Inferior parietal cortex (tissue), 1 donor: ENCODE measurements at regions not wholly inside any gene's neighbourhood (a gene's known extent, or its start where the extent isn't known, plus 50 kb on each side); places are given as distances from the start of the nearest gene placed in this dataset.

Experiments used
- DNase-seq: peaks from one replicate; pipeline ENCODE4 v3.0.0-alpha.2; 2016; ENCODE audit errors: extremely low spot score

DNA sequence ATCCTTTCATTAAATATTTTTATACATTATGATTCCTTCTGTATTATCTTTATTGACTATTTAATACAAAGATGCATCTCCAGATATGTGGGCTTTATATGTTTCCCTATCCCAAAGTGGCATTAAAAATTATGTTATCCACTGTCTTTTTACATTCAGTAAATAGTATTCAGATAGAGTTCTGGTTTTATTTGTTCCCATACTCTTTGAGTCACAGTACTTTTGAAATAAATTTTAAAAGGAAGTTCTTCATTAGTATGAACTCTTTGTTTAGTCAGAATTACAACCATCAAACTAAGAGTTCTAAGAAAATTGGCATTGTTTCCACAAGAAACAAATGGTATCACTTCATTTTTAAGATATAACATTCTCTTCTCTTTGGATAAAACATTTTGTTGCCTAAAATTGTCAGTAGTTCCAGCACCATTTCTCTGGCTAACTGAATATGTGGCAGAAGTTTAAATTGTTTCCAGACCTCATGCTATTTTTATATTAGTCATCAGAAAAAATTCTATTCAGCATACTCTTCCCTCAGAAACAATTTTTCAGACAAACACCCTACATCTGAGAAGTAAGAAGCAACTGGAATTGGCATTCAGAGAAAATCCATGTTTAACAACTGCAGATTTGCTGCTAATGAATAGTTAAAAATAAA, 88.5 kb upstream of the COL5A2 start:
- DNase-seq = no peak

DNA sequence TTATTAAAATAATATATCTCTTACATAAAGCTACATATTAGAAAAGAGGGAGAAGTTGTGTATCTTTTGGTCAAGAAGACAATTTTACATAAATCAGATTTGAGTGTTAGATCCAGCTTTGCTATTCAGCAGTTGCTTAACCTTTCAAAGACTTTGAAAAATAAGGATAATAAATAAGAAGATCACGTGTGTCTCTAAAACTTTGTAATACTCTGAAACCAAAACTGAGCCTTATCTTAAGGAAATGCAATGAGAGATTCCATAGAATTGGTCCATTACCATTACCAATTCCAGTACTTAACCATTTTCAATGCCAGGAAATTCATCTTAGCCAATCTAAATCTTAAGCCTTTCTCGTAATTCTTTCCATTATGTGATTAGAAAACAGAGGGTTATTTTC, 89.2 kb upstream of the COL5A2 start:
- no peak for DNase-seq

DNA sequence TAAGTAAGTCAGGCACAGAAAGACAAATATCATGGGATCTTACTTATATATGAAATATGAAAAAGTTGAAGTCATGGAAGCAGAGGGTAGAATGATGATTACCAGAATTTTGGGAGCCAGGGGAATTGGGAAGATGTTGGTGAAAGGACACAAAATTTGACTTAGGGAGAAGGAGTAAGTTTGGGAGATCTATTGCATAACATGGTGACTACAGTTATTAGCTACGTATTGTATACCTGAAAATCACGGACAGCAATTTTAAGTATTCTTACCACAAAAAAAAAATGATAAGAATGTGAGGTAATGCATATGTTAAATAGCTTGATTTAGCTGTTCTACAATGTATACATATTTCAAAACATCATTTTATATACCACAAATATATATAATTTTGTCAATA, 94.2 kb upstream of the COL5A2 start:
- DNase-seq = no peak

DNA sequence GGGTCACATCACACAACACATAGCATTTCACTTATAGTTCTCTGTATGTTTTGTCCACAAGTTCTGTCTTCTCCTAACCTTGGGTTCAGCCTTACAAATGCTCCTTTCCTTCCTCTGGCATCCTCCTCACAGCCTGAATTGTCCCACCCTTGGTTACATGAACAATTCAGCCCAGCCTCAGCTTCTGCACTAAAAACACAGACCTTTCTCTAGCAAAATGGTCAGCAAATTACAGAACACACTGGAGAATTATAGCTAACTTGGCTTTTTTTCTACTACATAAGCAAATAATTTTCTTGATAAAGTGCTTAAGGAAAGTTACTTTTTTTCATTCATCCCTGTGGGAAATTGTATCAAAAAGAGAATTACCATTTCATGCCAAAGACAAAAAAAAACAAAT, 94.8 kb upstream of the COL5A2 start:
- no peak for DNase-seq

DNA sequence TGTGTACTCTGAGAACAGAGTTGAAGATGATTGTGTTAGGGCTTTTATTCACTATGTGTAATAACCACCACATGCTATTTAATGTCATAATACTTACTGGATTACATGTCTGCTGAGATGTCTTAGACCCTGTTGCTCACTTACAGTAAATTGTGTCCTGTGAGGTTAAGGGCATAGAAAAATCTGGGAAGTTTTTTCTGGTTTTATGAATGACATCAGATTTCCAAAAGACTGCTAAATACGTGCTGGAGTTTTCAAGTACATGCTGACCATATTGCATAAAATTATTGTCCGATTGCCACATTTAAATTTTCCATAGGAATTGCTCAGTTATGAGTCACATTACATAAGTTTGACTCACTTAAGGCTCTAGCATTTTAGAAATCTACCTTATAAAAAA, 96.7 kb upstream of the COL5A2 start:
- DNase-seq = peak; percentile 44

DNA sequence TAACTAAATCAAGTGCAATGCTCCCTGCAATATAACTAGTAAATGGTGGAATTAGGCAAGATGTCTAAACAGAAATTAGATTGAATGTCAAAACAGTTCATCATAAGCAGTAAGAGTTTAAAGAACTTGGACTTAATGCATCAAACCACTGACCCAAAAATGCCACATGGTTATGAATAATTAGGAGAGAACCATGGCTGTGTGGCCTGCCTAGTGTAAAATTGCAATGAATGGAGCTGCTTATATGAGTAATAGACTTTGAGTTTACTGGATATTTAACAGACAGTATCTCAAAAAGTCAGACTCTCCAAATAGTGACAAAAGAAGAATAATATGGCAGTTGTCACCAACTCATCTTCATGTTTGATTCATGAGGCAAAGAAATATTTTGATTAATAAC, 101.6 kb upstream of the COL5A2 start:
- no peak for DNase-seq

DNA sequence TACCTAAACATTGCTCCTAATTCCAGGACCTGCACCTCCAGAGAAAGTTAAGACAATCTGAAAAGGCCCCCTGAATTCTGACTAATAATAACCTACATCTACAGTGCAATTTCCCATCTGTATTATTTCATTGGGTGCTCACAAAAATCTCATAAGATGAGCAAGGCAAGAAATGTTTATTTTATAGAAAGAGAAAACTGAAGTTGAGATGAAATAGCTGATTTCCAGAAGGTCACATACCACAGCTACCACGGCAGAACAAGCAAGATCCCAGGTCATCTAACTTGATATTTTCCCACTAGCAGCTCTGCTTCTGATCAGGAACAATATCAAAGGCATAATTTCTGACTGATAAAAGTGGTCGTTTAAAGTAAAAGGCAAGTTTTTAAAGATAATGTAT, 105.8 kb upstream of the COL5A2 start:
- DNase-seq = no peak

DNA sequence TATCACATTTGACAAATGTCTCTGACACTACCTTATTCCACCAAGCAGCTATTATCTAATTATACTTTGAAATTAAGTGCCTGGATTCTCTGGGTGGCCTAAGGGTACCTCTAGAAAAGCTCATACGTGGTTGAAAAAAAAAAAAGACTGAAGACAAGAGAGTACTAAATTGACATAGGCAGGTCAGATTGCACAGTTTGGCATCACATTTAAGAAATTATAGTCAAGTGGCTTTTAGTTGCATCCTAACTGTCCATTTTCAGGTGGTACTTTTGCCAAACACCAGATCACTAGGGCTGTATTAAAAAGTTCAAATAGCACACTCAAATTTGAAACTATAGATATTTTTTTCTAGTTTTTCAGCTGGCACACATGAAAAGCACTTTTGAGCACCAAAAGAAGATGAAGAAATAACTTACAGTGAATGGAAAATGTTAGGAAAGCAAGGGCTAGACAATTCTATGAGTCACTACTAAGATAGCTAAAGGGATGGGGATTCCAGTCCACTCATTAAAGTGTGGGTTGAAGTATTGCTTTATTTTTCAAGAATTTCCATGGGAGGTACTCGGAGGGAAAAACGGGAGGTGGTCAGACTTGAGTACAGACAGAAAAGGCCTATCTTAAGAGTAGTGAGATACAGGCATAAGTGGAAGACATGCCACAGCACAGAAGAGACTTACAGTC, 106.5 kb upstream of the COL5A2 start:
- DNase-seq = no peak

DNA sequence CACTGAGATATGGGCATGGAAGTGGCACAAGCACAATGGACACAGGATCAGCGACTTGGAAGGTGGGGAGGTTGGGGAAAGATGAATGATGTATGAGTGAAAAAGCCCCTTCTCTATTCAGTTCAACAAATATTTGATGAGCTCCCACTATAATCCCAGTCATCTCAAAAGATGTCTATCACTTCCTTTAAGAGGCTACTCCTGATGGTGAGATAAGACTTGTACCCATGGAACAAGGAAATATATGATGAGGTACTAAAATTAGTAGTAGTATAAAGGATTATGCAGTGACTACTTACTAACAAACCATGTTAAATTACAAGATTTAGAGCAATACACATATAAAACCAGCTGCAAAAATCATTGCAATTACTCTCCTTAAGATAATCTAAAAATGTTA, 107.8 kb upstream of the COL5A2 start:
- DNase-seq = no peak

DNA sequence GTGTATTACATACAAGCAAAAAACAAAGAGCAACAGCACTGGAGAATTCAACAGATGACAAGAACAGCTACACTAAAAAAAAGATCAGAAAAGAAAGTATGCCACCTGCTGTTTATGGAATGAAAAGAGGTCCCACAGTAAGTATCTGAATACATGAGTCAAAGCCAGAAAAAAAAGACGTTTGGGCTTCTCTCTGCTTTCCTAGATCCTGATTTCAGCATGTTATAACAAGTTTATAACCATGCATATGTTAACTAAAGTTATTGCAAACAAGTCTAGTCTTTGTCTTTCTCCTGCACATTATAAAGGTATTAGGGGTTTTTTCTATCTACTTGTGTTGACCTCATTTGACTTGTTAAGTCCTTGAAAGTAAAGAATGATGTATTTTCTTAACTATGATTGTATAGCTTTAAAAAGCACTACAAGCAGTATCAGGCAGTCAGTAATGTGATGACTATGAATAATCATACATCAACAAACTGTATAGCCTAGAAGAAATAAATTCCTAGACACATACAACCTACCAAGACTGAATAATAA, 108.5 kb upstream of the COL5A2 start:
- peak; percentile 58 for DNase-seq

DNA sequence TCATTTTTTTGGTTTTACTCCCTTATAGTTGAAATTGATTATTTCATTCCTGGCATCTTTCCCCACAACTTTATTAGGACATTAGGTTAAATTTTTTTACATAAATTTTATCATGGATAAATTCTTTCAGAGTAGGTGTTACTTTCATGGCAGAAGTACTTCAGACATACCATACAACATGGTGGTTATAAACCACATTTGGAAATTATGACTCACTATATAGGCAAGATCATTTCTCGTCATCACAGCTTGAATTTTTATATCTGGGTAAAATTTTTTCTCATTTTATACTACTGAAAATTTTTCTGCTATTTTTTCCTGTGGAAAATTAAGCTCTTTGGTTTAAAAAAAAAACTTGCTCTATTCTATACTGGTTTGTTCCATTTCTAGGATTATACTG, 111.9 kb upstream of the COL5A2 start:
- DNase-seq = no peak

DNA sequence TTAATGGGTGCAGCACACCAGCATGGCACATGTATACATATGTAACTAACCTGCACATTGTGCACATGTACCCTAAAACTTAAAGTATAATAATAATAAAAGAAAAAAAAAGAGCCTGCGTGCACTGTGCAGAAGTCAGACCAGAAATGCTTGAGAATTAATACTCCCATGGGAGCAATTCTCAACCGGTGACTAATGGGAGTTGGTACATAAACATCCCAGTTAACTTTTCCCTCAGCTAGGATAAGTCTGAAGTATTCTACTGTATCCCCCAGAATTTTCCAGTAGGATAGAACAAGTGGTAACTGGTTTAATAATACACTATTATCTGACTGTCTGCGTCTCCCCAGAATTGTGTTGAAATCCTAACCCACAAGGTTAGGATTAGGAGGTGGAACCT, 113.6 kb upstream of the COL5A2 start:
- no peak for DNase-seq

DNA sequence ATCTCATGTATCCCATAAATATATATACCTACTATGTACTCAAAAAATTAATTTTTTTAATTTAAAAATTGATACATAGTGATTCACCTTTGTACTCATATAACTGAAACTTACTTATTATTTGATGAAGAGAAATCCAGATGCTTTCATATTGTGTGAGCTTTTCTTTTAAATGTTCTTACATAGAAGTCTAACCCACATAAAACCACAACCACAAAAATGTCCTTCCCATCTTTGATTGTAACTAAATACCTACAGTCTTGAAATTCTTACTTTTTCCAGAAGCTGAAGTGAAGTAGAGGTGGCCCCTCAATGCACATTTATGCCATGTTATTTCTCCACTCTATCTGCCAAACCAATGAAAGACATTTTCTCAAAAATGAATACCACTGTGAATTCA, 117.9 kb upstream of the COL5A2 start:
- DNase-seq = no peak

DNA sequence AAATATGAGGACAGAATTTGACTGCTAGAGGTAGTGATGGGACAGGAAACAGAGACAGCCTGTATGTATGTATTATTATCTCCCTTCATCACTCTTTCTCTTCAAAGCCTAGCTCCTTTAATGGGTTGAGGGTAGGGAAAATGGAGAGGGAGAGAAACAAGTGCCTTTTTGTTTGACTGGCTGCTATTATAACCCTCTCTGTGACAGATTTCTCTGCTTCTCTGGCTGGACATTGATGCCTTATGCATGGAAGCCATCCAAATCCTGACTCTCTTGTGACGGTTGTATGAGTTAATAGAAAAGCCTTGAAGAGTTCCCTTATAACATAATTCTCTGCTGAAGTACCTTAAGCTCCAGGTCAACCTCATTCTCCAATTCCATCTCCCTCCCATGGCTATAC, 118.5 kb upstream of the COL5A2 start:
- no peak for DNase-seq

DNA sequence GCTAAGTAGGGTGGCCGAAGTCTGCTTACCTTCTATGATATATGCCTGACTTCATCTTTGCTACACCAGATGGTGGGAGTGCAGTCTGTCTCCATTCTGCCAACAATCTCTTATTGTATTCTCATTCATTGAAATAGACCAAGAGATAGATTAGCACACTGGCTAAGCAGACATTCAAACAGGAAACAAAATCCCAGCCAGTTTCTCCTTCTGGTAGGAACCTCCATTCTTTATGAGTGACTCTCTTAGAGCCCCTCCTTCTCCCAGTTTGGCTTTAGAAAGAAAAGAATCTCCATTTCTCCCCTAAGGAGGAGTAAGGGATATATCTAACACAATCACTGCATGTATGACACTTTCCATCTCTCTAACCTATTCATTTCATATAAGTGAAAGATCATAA, 118.9 kb upstream of the COL5A2 start:
- no peak for DNase-seq

DNA sequence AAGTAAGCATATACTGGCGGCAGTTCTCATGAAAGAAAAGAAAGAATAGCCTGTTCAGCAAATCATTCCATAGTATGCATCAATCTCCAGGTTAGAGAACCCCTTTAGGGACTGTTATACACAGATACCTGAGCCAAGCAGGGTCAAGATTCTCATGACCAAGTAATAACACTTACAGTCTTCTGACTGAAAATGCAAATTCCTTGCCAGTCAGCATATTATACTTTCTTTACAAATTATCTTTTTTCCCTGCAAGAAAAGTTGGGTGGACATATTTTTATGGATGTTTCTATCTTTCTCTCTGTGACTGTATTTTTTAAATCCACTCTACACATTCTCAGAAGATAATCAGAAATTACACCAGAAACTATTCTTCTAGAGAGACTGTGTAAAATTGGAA, 120.4 kb upstream of the COL5A2 start:
- no peak for DNase-seq

DNA sequence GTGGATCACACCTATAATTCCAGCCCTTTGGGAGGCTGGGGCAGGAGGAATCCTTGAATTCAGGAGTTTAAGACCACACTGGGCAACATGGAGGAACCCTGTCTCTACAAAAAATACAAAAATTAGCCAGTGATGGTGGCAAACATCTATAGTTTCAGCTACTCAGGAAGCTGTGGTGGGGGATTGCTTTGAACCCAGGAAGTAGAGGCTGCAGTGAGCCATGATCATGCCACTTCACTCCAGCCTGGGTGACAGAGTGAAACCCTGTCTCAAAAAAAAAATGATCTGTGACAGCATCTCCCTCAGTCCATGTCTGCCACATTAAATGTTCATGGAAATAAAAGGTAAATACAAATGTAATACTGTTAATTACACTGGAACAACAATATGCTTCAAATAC, 121.4 kb upstream of the COL5A2 start:
- DNase-seq = no peak

DNA sequence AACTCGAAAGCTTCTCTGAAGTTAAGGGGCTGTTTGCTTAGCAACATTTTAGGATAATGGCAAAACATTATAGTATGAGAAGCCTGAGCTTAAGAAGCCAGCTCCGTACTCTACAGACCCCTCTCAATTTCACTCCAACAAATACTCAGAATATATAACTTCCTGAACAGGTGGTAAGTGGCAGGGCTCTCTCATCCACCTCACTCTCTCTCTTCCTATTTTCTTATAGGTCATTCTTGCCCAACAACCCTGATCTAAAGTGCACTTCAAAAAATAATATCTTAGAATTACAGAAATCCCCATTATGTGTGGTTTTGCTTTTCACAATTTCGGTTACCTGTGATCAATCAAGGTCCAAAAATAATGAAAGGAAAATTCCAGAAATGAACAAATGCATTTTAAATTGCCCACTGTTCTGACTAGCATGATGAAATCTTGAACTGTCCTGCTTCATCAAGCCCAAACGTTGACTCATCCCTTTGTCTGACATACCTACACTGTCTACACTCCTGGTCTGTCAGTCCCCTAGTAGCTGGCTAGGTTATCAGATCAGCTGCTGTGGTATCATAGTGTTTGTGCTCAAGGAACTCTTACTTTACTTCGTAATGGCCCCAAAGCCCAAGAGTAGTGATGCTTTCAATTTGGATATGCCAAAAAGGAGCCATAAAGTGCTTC, 122.8 kb upstream of the COL5A2 start:
- no peak for DNase-seq

DNA sequence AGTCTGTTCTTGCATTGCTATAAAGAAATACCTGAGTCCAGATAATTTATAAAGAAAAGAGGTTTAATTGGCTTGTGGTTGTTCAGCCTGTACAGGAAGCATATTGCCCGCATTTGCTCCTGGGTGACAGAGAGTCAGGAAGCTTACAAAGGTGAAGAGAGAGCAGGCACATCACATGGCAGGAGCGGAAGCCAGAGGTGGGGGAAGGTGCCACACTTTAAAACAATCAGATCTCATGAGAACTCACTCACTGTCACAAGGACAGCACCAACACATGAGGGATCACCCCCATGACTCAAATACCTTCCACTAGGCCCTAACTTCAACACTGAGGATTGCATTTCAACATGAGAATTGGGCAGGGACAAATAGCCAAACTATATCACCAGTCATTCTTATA, 124.8 kb upstream of the COL5A2 start:
- DNase-seq = no peak

DNA sequence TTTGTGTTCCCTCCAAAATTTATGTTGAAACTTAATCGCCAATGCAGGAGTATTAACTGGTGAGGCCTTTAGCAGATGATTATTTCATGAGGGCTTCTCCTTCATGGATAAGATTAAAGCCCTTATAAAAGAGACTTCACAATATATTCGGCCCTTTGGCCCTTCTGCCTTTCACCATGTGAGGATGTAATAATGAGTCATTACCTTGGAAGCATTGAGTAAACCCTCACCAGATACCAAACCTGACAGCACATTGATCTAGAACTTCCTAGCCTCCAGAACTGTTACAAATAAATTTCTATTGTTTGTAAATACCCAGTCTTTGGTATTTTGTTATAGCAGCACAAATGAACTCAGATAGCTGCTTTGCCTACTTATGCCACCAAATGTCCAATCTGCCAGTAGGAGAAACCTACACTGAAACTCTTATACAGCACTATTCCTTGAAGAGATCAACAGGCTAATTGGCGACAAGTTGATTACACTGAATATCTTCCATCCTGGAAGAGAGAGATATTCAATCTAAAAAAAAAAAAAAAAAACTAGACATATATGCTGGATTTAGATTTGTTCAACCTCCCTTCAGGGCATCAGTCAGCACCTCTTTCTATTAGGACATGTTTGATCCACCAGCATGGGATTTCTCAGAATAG, 125.9 kb upstream of the COL5A2 start:
- DNase-seq = no peak

DNA sequence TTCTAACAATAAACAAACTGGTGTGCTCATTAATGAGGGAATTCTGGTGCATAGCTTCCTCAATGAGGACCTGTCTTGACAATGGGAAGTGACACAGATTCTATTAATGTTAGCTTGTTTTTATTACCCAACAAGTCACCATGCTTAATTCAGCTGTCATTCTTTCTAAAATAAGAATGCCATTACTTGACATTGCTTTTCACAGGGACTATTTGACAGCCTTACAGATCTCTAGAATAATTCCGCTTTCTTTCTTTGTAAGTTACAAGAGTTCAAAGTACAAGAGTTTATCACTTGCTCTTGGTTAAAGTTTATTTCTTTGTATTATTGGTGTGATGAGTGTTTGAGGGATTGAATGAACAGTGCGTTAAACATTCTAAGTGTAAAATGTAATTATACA, 127.0 kb upstream of the COL5A2 start:
- DNase-seq = no peak

DNA sequence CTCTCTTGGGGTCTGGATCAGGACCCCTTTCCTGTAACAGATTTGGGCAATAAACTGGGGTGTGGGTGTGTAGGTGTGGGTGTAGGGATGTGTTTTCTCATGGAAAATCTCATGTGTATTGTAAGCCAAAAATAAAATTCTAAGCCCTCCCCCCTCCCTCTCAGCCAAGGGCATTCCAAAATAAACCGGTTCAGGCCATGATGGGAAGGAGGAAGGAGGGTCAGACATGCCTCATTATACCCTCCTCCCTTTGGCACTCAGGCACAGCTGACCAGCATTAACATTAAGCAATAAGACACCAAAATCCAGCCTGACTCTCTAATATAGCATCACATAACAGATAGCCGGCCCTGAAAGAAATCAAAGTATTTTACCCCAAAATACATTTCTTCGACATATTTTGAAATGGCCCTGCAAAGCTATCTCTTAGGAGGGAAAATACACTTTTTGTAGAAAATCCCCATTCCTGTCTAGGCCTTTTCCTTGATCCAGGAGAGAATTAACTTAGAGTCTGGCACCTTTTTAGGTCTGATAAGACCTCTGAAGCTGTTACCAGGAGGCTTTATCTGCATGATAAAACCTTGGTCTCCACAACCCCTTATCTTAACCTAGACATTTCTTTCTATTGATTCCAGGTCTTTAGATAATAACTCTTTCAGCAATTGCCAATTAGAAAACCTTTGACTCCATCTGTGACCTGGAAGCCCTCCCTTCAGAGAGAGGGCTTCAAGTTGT, 128.7 kb upstream of the COL5A2 start:
- no peak for DNase-seq
